ENCODE measurements at regions not wholly inside any gene's neighbourhood (a gene's known extent, or its start where the extent isn't known, plus 50 kb on each side); places are given as distances from the start of the nearest gene placed in this dataset.
A peak's percentile ranks its signal among the peaks of the same experiment; 100 is the strongest.

DNA sequence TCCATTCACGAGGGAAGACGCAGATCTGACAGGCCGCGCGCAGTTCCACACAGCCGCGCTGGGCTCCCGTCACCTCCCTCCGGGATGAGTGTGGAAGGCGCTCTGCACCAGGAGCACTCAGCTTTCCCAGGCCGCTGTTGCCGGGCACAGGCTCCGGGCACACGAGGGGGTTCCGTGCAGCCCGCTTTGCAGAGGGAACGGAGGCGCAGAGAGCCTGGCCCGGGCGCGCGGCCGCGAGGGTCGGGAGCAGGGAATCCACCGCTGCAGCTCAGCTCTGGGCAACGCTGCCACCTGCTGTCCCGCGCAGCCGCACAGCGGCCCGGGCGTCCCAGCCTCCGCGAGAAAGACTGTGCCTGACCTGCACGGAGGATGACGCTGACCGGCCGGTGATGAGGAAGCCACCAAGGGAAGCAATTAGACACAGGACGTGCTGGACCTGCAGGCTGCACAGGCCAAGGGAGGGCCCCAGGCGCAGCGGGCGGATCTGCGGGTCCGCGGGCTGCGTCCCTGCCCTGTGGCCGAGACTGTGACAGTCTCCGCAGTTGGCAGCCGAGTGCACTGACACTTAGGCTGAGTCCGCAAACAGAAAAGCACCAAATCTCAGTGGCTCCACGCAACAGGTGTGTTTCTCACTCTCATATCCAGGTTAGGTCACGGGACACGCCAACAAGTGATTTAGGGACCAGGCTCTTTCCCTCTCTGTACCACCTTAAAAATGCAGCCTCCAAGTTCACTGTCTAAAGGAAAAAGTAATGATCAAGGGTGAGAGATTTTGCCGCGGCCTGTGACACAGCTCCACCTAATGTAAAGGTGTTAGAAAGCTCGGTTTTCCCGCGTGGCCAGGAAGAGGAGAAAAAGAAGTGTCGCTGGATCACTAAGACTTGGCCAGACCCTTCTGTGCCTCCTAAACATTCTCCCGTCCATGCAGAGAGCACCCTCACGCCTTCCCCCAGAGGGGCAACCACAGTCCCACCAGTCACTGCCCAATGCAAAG lies 94.5 kb downstream of the SEC61G start:
- no peak overlapping the region for H3K4me3 ChIP-seq (ENCODE audit: control insufficient read depth, low read depth, low read length)
- DNase-seq (ENCODE audit: low read depth), result no peak
- TF ChIP-seq, protein P1, sequence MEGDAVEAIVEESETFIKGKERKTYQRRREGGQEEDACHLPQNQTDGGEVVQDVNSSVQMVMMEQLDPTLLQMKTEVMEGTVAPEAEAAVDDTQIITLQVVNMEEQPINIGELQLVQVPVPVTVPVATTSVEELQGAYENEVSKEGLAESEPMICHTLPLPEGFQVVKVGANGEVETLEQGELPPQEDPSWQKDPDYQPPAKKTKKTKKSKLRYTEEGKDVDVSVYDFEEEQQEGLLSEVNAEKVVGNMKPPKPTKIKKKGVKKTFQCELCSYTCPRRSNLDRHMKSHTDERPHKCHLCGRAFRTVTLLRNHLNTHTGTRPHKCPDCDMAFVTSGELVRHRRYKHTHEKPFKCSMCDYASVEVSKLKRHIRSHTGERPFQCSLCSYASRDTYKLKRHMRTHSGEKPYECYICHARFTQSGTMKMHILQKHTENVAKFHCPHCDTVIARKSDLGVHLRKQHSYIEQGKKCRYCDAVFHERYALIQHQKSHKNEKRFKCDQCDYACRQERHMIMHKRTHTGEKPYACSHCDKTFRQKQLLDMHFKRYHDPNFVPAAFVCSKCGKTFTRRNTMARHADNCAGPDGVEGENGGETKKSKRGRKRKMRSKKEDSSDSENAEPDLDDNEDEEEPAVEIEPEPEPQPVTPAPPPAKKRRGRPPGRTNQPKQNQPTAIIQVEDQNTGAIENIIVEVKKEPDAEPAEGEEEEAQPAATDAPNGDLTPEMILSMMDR (IDR thresholded peaks at IDR 0.05; ENCODE audit: control insufficient read depth, insufficient read depth, low read depth, low read length, missing control alignments), result peak; percentile 15

DNA sequence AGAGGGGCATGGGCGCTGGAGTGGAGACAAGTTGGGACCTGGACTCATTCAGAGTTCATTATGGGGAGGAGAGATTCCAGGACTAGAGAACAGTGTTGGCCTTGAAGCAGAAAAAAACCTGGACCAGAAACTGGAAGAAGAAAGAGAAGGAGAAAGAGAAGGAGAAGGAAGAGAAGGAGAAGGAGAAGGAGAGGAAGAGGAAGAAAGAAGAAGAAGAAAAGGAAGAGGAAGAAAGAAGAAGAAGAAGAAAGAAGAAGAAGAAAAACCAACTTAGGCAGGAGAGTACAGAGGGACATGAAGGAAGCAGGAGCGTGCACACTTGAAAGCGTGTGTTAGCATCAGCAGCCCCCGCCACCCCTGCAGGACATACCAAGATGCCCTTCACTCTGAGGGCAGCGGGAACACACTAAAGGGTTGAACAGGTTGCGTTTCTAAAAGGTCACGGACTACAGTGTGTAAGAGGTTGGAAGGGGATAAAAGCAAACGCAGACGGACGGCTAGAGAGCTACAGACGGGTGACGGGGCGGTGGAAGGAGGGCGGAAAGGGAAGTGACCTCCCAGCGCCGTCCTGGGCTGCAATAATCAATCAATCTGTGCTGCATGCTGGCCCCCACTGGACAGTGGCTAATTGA lies 95.3 kb downstream of the SEC61G start:
- H3K4me3 ChIP-seq (ENCODE audit: control insufficient read depth, low read depth, low read length), result no peak overlapping the region
- DNase-seq (ENCODE audit: low read depth), result no peak
- TF ChIP-seq, protein P1 (IDR thresholded peaks at IDR 0.05; ENCODE audit: control insufficient read depth, insufficient read depth, low read depth, low read length, missing control alignments), result no peak

DNA sequence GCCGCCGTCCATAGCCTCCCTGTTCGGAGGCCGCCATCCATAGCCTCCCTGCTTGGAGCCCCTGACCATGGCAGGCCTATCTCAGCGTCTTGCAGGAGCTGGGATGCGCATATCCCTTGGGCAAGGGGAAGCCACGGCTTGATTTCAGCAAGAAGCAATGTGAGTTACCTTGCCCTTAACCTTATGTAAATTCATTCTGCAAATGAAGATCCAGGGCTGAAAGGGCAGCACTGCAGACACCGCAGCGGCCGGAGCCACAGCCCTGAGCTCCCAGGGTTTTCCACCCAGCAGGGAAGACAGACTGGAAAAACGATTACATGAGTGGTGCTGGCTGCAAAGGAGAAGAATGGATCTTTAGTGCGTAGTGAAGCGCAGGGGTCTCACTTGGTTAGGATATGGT lies 95.8 kb downstream of the SEC61G start:
- no peak for DNase-seq (ENCODE audit: low read depth)
- TF ChIP-seq, protein P1 (IDR thresholded peaks at IDR 0.05; ENCODE audit: control insufficient read depth, insufficient read depth, low read depth, low read length, missing control alignments), result no peak
- H3K4me3 ChIP-seq (ENCODE audit: control insufficient read depth, low read depth, low read length), result no peak overlapping the region

DNA sequence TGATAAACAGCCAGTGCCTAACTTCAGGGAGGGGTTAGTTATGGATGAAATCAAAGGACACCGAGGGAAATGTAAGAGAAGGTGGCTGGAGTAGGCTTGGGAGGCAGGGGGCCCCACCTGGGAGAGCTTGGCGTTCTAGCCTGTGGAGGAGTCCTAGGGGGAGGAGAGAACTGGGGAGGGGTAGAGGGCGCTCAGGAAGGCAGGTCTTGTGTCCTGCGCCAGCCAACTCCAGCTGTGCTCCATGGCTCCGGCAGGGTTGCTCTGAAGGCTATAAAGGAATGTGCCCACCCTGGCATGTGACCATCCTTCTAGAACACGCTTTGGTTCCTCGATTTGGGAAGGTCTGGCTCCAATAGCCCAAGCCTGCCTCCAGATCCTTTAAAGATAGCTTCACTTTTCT lies 96.3 kb downstream of the SEC61G start:
- DNase-seq (ENCODE audit: low read depth), result no peak
- TF ChIP-seq, protein P1 (IDR thresholded peaks at IDR 0.05; ENCODE audit: control insufficient read depth, insufficient read depth, low read depth, low read length, missing control alignments), result no peak
- H3K4me3 ChIP-seq (ENCODE audit: control insufficient read depth, low read depth, low read length), result no peak overlapping the region

DNA sequence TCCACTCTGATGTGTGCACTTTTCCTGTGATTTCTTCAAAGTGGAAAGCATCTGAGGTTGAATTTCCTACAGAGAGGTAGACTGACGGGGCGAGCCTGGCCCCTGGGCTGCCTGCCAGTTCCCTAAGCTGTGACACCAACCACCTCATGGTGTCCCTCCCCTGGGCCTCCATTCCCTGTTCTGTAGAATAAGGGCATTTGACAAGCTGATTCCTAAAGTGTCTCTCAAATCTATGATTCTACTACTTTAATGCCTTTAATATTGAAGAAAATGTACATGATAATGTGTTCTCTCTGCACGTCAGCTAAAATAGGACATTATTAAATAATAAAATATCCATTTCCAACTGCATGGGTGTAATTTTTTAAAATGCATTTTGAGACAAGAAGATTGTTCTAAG lies 105.1 kb downstream of the SEC61G start:
- no peak for DNase-seq (ENCODE audit: low read depth)
- TF ChIP-seq, protein P1 (IDR thresholded peaks at IDR 0.05; ENCODE audit: control insufficient read depth, insufficient read depth, low read depth, low read length, missing control alignments), result no peak
- no peak overlapping the region for H3K4me3 ChIP-seq (ENCODE audit: control insufficient read depth, low read depth, low read length)

DNA sequence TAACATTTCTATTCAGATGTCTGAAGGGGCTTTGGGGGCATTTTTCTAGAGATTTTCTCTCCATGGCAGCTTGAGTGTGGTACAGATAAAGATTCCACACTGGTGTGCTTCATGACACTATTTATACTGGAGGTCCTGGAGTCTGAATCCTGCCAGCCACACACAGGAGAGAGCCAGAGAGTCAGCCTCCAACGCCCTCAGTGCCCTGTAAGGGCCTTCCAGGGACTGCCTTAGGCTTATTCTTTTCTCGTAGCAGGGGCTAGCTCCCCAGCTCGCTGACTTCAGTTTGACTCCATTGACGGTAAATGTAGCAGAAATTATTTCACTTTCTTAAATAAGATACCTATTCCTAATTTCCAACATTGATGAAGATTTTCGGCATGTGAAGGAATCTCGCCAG lies 100.9 kb downstream of the VSTM2A start:
- no peak overlapping the region for H3K4me3 ChIP-seq (ENCODE audit: control insufficient read depth, low read depth, low read length)
- TF ChIP-seq, protein P1 (IDR thresholded peaks at IDR 0.05; ENCODE audit: control insufficient read depth, insufficient read depth, low read depth, low read length, missing control alignments), result no peak
- no peak for DNase-seq (ENCODE audit: low read depth)
